T-helper 9 cell (primary cell): ENCODE measurements at regions not wholly inside any gene's neighbourhood (a gene's known extent, or its start where the extent isn't known, plus 50 kb on each side); places are given as distances from the start of the nearest gene placed in this dataset.

Experiments used
- DNase-seq: peaks from one replicate; pipeline ENCODE4 v3.0.0-alpha.2; 2020

- DNase-seq, result no peak
Measured at GRCh38 chr17:17419166-17419565, 57.6 kb upstream of the MED9 start.

- no peak for DNase-seq
Measured at GRCh38 chr17:17419631-17420030, 57.2 kb upstream of the MED9 start.

- no peak for DNase-seq
Measured at GRCh38 chr17:17420082-17420481, 56.7 kb upstream of the MED9 start.

- DNase-seq, result no peak
Measured at GRCh38 chr17:17420561-17421269, 56.1 kb upstream of the MED9 start.

- DNase-seq, result no peak
Measured at GRCh38 chr17:17421346-17422216, 55.2 kb upstream of the MED9 start.

GRCh38 chr17:17422217-17422610, 54.6 kb upstream of the MED9 start:
- DNase-seq, result no peak

- no peak for DNase-seq
Measured at GRCh38 chr17:17422641-17423040, 54.2 kb upstream of the MED9 start.

- no peak for DNase-seq
Measured at GRCh38 chr17:17423656-17424055, 53.1 kb upstream of the MED9 start.

GRCh38 chr17:17424552-17424951, 52.2 kb upstream of the MED9 start:
- DNase-seq, result no peak

- no peak for DNase-seq
Measured at GRCh38 chr17:17425005-17425404, 51.8 kb upstream of the MED9 start.

GRCh38 chr17:17425591-17425990, 51.2 kb upstream of the MED9 start:
- DNase-seq, result no peak

GRCh38 chr17:17426184-17426583, 50.6 kb upstream of the MED9 start:
- DNase-seq, result no peak
